ENCODE measurements at regions not wholly inside any gene's neighbourhood (a gene's known extent, or its start where the extent isn't known, plus 50 kb on each side); places are given as distances from the start of the nearest gene placed in this dataset.

GRCh38 chr2:39881948-39882347 lies 102.9 kb upstream of the THUMPD2 start:
- no peak for TF ChIP-seq CTCF (IDR thresholded peaks at IDR 0.05)
- no peak for TF ChIP-seq EP300 (IDR thresholded peaks at IDR 0.05)
